ENCODE measurements at regions not wholly inside any gene's neighbourhood (a gene's known extent, or its start where the extent isn't known, plus 50 kb on each side); places are given as distances from the start of the nearest gene placed in this dataset.

GRCh38 chr1:118252624-118253023 lies 67.6 kb upstream of the SPAG17 start:
- DNase-seq (ENCODE audit: low read depth) = no peak
- no peak overlapping the region for H3K4me3 ChIP-seq (ENCODE audit: low read depth, low read length)
- TF ChIP-seq CTCF (IDR thresholded peaks at IDR 0.05; ENCODE audit: low read depth, low read length) (no peak), MYC (IDR thresholded peaks at IDR 0.05; ENCODE audit: low read depth, low read length) (no peak), POLR2A (IDR thresholded peaks at IDR 0.05; ENCODE audit: extremely low read depth, insufficient read length) (no peak)
- TF ChIP-seq, protein P1, sequence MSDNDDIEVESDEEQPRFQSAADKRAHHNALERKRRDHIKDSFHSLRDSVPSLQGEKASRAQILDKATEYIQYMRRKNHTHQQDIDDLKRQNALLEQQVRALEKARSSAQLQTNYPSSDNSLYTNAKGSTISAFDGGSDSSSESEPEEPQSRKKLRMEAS (IDR thresholded peaks at IDR 0.05; ENCODE audit: low read depth, low read length) = no peak

- TF ChIP-seq MYC (IDR thresholded peaks at IDR 0.05; ENCODE audit: low read depth, low read length) = no peak
- TF ChIP-seq, protein P1 (IDR thresholded peaks at IDR 0.05; ENCODE audit: low read depth, low read length) = no peak
- no peak for TF ChIP-seq CTCF (IDR thresholded peaks at IDR 0.05; ENCODE audit: low read depth, low read length)
- no peak for TF ChIP-seq POLR2A (IDR thresholded peaks at IDR 0.05; ENCODE audit: extremely low read depth, insufficient read length)
- H3K4me3 ChIP-seq (ENCODE audit: low read depth, low read length) = no peak overlapping the region
- DNase-seq (ENCODE audit: low read depth) = no peak
Observed at GRCh38 chr1:118250232-118250631, 65.2 kb upstream of the SPAG17 start.

- DNase-seq (ENCODE audit: low read depth) = no peak
- TF ChIP-seq CTCF (IDR thresholded peaks at IDR 0.05; ENCODE audit: low read depth, low read length) (no peak), POLR2A (IDR thresholded peaks at IDR 0.05; ENCODE audit: extremely low read depth, insufficient read length) (no peak), MYC (IDR thresholded peaks at IDR 0.05; ENCODE audit: low read depth, low read length) (no peak)
- TF ChIP-seq, protein P1 (IDR thresholded peaks at IDR 0.05; ENCODE audit: low read depth, low read length) = no peak
- no peak overlapping the region for H3K4me3 ChIP-seq (ENCODE audit: low read depth, low read length)
Observed at GRCh38 chr1:118249641-118250040, 64.6 kb upstream of the SPAG17 start.

GRCh38 chr1:118247593-118247992 lies 62.6 kb upstream of the SPAG17 start:
- H3K4me3 ChIP-seq (ENCODE audit: low read depth, low read length) = no peak overlapping the region
- DNase-seq (ENCODE audit: low read depth) = peak; percentile 19
- TF ChIP-seq MYC (IDR thresholded peaks at IDR 0.05; ENCODE audit: low read depth, low read length) = no peak
- TF ChIP-seq CTCF (IDR thresholded peaks at IDR 0.05; ENCODE audit: low read depth, low read length) = peak; percentile 35

DNA sequence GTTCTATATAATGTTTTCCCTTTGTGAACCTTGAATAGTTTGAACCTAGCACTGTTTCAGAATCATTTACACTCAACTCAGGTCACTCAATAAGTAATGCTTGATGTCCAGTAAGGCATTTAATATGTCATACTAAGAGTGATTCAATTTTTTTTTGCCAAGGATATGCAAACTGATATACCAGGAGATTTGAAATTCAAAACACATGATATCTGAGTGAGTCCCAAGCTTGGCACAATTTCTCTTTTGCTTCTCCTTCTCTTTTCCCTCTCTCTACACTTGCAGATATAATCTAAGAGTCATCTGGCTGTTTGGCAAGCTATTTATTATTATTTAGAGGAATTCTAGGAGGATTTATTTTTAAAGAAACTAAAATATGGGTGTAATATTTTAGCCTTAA lies 61.6 kb upstream of the SPAG17 start:
- TF ChIP-seq MYC (IDR thresholded peaks at IDR 0.05; ENCODE audit: low read depth, low read length) (no peak), POLR2A (IDR thresholded peaks at IDR 0.05; ENCODE audit: extremely low read depth, insufficient read length) (no peak), CTCF (IDR thresholded peaks at IDR 0.05; ENCODE audit: low read depth, low read length) (no peak)
- TF ChIP-seq, protein P1 (IDR thresholded peaks at IDR 0.05; ENCODE audit: low read depth, low read length) = no peak
- no peak overlapping the region for H3K4me3 ChIP-seq (ENCODE audit: low read depth, low read length)
- no peak for DNase-seq (ENCODE audit: low read depth)

DNA sequence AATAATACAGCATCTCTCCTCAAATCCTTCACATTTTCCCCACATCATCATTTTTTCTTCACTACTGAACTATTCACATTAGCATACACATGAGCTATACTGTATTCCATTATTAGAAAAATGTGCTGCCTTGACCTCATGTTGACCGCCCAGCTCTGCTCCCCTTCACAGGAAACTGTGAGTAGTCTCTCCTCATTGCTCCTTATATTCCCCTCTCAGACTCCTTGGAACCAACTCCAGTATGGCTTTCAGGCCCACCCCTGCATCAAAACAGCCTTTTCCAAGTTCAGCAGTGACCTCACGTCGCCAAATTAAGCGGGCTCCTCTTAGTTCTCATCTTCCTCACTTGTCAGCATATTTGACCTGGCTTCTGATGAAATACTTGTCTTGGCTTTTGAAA lies 59.2 kb upstream of the SPAG17 start:
- TF ChIP-seq POLR2A (IDR thresholded peaks at IDR 0.05; ENCODE audit: extremely low read depth, insufficient read length) (no peak), MYC (IDR thresholded peaks at IDR 0.05; ENCODE audit: low read depth, low read length) (no peak), CTCF (IDR thresholded peaks at IDR 0.05; ENCODE audit: low read depth, low read length) (no peak)
- TF ChIP-seq, protein P1 (IDR thresholded peaks at IDR 0.05; ENCODE audit: low read depth, low read length) = no peak
- DNase-seq (ENCODE audit: low read depth) = no peak
- no peak overlapping the region for H3K4me3 ChIP-seq (ENCODE audit: low read depth, low read length)
